ENCODE measurements at regions not wholly inside any gene's neighbourhood (a gene's known extent, or its start where the extent isn't known, plus 50 kb on each side); places are given as distances from the start of the nearest gene placed in this dataset.

- TF ChIP-seq ARID4B (CRISPR knock-in tag; IDR thresholded peaks at IDR 0.05), result no peak
- TF ChIP-seq RNF219 (CRISPR knock-in tag; IDR thresholded peaks at IDR 0.05), result no peak
These were observed 187.7 kb downstream of the SOD2 start (continued) for GRCh38 chr6:159505140-159505922.

GRCh38 chr6:159501558-159501957 is 191.5 kb downstream of the SOD2 start:
- in situ Hi-C loops (cut with MboI) (no loop called here), intact Hi-C loops (cut with micrococcal nuclease) (no loop called here)
- Histone ChIP-seq H3K27ac (ENCODE audit: extremely low read depth, low read depth, low read length) (no peak overlapping the region), H3K79me2 (ENCODE audit: control insufficient read depth, insufficient read depth, low read length) (no peaks in the 10 kb centered on the region), H3K36me3 (ENCODE audit: control insufficient read depth, insufficient read depth, low read length) (no peaks in the 10 kb centered on the region), H3K4me2 (ENCODE audit: insufficient read depth, low read length) (no peak overlapping the region), H3K9me3 (replicated peaks; ENCODE audit: control insufficient read depth, insufficient read depth, low read depth, low read length) (0 out of 2 replicates have a peak, but pooled peaks cover 3% of the 10 kb centered on the region), H3K4me3 (no peak overlapping the region), H3K27me3 (ENCODE audit: control insufficient read depth in 2 of 2, insufficient read depth in 2 of 2, low read length in 2 of 2) (peaks cover 6 to 26% of the 10 kb centered on the region in 2 experiments; a peak in 4 of 5 replicates), H3K9me1 (ENCODE audit: control insufficient read depth, insufficient read depth, low read length) (no peaks in the 10 kb centered on the region), H4K20me1 (replicated peaks; ENCODE audit: control insufficient read depth, insufficient read depth, low read length) (no peaks in the 10 kb centered on the region; the same call in 1 of the 2 replicates), H3K4me1 (replicated peaks in 1 of 2; ENCODE audit: control insufficient read depth in 2 of 2, insufficient read depth in 2 of 2, low read length in 2 of 2) (peaks cover 2 to 3% of the 10 kb centered on the region in 2 experiments; a peak in 2 of 5 replicates), H2AFZ (ENCODE audit: low read depth, low read length) (no peak overlapping the region), H3K9ac (ENCODE audit: insufficient read depth in 1 of 2, low read depth in 2 of 2, low read length in 2 of 2) (no peak overlapping the region)
- ChIA-PET CTCF (ENCODE audit: low intra/inter-chr PET ratio) (no interaction called here), POLR2A (no interaction called here)
- no TSS peak for BruUV-seq (replicated peaks)
- no peak for DNase-seq (ENCODE audit: extremely low read depth in 1 of 4, low spot score in 3 of 4)
- no peak for ATAC-seq
- no peak for FAIRE-seq
- TF ChIP-seq ARID1B (IDR thresholded peaks at IDR 0.05), result peak; percentile 31; the same call in 1 of the 2 replicates
- no peak for TF ChIP-seq E2F1 (CRISPR knock-in tag; IDR thresholded peaks at IDR 0.05)
- TF ChIP-seq U2AF1 (optimal IDR thresholded peaks at IDR 0.05; ENCODE audit: low read depth, low read length), result no peak
- TF ChIP-seq UBTF (IDR thresholded peaks at IDR 0.05; ENCODE audit: borderline replicate concordance in 1 of 2, low read depth in 2 of 2, low read length in 2 of 2), result no peak
- TF ChIP-seq CHD4 (IDR thresholded peaks at IDR 0.05; ENCODE audit: insufficient read depth, insufficient replicate concordance, low read depth, low read length, poor library complexity, severe bottlenecking), result no peak

Data from K562 (cell line).